H1 (cell line): ENCODE measurements at regions not wholly inside any gene's neighbourhood (a gene's known extent, or its start where the extent isn't known, plus 50 kb on each side); places are given as distances from the start of the nearest gene placed in this dataset.

ENCODE experiments used
- BCL11A ChIP-seq, 2 experiments: IDR thresholded peaks; one replicate each; pipeline ENCODE4 v1.6.1; 2011; ENCODE audit warnings: low read depth in 2 of 2, low read length in 2 of 2, mild to moderate bottlenecking in 2 of 2
- CHD2 ChIP-seq: IDR thresholded peaks from 2 replicates; pipeline ENCODE4 v1.6.1; 2012; ENCODE audit warnings: low read length, improper control_type of control experiment
- HDAC6 ChIP-seq: IDR thresholded peaks from one replicate; pipeline ENCODE4 v1.7.1; 2012; ENCODE audit warnings: low read depth, mild to moderate bottlenecking, inconsistent platforms, low read length, moderate library complexity
- JUN ChIP-seq: IDR thresholded peaks from 2 replicates; pipeline ENCODE4 v1.6.1; 2011; ENCODE audit warnings: low read depth, mild to moderate bottlenecking, improper control_type of control experiment, low read length
- KDM1A ChIP-seq: fragments of 200-600, 300-600 bp; sonication (generic); IDR thresholded peaks from 2 replicates; pipeline ENCODE4 v1.7.1; 2016; ENCODE audit warnings: mild to moderate bottlenecking, low read length, borderline replicate concordance
- NRF1 ChIP-seq: IDR thresholded peaks from 2 replicates; pipeline ENCODE4 v1.6.1; 2011; ENCODE audit warnings: mild to moderate bottlenecking, low read depth, low read length, improper control_type of control experiment
- POLR2AphosphoS5 ChIP-seq: IDR thresholded peaks from 2 replicates; pipeline ENCODE4 v1.6.1; 2011; ENCODE audit warnings: low read depth, low read length
- RFX5 ChIP-seq: IDR thresholded peaks from 2 replicates; pipeline ENCODE4 v1.6.1; 2011; ENCODE audit warnings: low read depth, low read length, improper control_type of control experiment, borderline replicate concordance
- TAF7 ChIP-seq: optimal IDR thresholded peaks from 2 replicates; pipeline ENCODE3; 2011; ENCODE audit warnings: low read depth, mild to moderate bottlenecking, inconsistent platforms, low read length, moderate library complexity, borderline replicate concordance
- ZNF274 ChIP-seq: IDR thresholded peaks from 2 replicates; pipeline ENCODE4 v1.7.0; 2012; ENCODE audit warnings: low read length, borderline replicate concordance; ENCODE audit errors: extremely low read depth
- TF ChIP-seq, protein P1 (sequence below): IDR thresholded peaks from 2 replicates; pipeline ENCODE4 v1.6.1; 2011; ENCODE audit warnings: low read length, improper control_type of control experiment
- TF ChIP-seq, protein P2 (sequence below), 3 experiments: IDR thresholded peaks; 1 replicate in 2 of 3; 2 replicates in 1 of 3; pipeline versions ENCODE4 v1.5.1 to v1.6.1; 2011; ENCODE audit warnings: low read length in 3 of 3, mild to moderate bottlenecking in 3 of 3, inconsistent platforms in 2 of 3, low read depth in 1 of 3, moderate library complexity in 1 of 3; ENCODE audit not compliant: insufficient read depth in 1 of 3; ENCODE audit errors: control extremely low read depth in 1 of 3
- TF ChIP-seq, protein P3 (sequence below): IDR thresholded peaks from 2 replicates; pipeline ENCODE4 v1.6.1; 2012; ENCODE audit warnings: inconsistent platforms

DNA sequence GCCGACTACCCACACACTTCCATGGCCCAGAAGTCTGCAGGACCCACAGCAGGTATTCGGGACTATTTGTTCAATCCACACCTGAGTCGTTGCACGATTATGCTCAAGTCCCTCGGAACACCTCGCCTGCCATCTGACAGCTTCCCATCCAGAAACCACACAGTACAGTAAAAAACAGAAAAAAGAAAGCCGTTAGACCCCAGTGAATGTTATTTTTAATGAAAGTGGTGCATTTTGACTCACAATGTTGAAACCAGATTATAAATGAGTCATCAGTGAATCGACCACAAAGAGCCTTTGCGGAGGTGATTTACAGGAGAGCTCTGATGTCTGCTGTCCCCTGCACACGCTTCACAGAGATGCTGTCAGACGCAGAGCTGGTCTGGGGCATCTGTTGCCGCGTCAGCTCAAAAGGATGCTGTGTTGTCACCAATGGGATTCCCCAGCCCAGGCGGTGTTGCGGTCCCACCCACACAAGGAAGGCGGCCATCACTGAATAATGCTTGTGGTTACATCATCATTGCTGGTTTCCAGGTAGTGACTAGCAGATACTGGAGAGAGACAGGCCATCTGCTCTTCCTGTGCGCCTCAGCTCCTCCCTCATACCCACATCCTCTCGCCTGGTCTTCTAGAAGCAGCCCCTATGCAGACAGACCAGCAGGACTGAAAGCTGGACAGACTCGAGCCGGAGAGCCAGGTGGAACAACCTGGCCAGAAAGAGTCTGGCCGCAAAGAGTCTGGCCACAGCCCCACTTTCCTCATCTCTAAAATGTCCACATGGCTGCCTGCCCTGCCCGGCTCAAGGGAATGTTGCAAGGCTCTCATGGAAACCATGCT lies 116.8 kb downstream of the TOMM20 start:
- TF ChIP-seq, protein P1, sequence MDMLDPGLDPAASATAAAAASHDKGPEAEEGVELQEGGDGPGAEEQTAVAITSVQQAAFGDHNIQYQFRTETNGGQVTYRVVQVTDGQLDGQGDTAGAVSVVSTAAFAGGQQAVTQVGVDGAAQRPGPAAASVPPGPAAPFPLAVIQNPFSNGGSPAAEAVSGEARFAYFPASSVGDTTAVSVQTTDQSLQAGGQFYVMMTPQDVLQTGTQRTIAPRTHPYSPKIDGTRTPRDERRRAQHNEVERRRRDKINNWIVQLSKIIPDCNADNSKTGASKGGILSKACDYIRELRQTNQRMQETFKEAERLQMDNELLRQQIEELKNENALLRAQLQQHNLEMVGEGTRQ = no peak
- TF ChIP-seq CHD2 (no peak), RFX5 (no peak), POLR2AphosphoS5 (no peak), NRF1 (no peak), TAF7 (no peak), BCL11A (IDR thresholded peaks at IDR 0.05; ENCODE audit: low read depth in 2 of 2, low read length in 2 of 2) (no peak), HDAC6 (no peak), JUN (no peak), ZNF274 (no peak), KDM1A (no peak)
- TF ChIP-seq, protein P2, sequence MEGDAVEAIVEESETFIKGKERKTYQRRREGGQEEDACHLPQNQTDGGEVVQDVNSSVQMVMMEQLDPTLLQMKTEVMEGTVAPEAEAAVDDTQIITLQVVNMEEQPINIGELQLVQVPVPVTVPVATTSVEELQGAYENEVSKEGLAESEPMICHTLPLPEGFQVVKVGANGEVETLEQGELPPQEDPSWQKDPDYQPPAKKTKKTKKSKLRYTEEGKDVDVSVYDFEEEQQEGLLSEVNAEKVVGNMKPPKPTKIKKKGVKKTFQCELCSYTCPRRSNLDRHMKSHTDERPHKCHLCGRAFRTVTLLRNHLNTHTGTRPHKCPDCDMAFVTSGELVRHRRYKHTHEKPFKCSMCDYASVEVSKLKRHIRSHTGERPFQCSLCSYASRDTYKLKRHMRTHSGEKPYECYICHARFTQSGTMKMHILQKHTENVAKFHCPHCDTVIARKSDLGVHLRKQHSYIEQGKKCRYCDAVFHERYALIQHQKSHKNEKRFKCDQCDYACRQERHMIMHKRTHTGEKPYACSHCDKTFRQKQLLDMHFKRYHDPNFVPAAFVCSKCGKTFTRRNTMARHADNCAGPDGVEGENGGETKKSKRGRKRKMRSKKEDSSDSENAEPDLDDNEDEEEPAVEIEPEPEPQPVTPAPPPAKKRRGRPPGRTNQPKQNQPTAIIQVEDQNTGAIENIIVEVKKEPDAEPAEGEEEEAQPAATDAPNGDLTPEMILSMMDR (IDR thresholded peaks at IDR 0.05; ENCODE audit: control extremely low read depth in 1 of 3, insufficient read depth in 1 of 3, low read depth in 1 of 3, low read length in 3 of 3) = no peak
- TF ChIP-seq, protein P3, sequence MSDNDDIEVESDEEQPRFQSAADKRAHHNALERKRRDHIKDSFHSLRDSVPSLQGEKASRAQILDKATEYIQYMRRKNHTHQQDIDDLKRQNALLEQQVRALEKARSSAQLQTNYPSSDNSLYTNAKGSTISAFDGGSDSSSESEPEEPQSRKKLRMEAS = no peak
